HepG2 (cell line): ENCODE measurements at regions not wholly inside any gene's neighbourhood (a gene's known extent, or its start where the extent isn't known, plus 50 kb on each side); places are given as distances from the start of the nearest gene placed in this dataset.

Source experiments
- KLF9 ChIP-seq: IDR thresholded peaks from 2 replicates; pipeline ENCODE4 v1.6.1; 2016; ENCODE audit warnings: low read depth
- MIER3 ChIP-seq: IDR thresholded peaks from 2 replicates; pipeline ENCODE4 v1.6.1; 2016; ENCODE audit warnings: missing compliant biosample characterization, borderline replicate concordance
- ZNF224 ChIP-seq: sonication (generic); formaldehyde crosslinking; IDR thresholded peaks from 2 replicates; pipeline ENCODE4 v1.5.0; 2020; ENCODE audit warnings: mild to moderate bottlenecking, missing genetic modification reagents
- ZNF646 ChIP-seq: sonication (generic); formaldehyde crosslinking; IDR thresholded peaks from 2 replicates; pipeline ENCODE4 v1.9.0; 2021; ENCODE audit warnings: mild to moderate bottlenecking, missing genetic modification reagents
- ZNF841 ChIP-seq: sonication (generic); formaldehyde crosslinking; IDR thresholded peaks from 2 replicates; pipeline ENCODE4 v1.8.1; 2023; ENCODE audit warnings: missing genetic modification reagents, borderline replicate concordance
- TF ChIP-seq, protein P1 (sequence below): sonication (generic); formaldehyde crosslinking; IDR thresholded peaks from 2 replicates; pipeline ENCODE4 v1.5.1; 2020; ENCODE audit warnings: mild to moderate bottlenecking, missing genetic modification reagents, borderline replicate concordance

- TF ChIP-seq ZNF646 (CRISPR knock-in tag) (no peak), KLF9 (CRISPR knock-in tag) (no peak), MIER3 (CRISPR knock-in tag) (no peak), ZNF224 (CRISPR knock-in tag) (no peak), ZNF841 (CRISPR knock-in tag) (no peak)
- TF ChIP-seq, protein P1, sequence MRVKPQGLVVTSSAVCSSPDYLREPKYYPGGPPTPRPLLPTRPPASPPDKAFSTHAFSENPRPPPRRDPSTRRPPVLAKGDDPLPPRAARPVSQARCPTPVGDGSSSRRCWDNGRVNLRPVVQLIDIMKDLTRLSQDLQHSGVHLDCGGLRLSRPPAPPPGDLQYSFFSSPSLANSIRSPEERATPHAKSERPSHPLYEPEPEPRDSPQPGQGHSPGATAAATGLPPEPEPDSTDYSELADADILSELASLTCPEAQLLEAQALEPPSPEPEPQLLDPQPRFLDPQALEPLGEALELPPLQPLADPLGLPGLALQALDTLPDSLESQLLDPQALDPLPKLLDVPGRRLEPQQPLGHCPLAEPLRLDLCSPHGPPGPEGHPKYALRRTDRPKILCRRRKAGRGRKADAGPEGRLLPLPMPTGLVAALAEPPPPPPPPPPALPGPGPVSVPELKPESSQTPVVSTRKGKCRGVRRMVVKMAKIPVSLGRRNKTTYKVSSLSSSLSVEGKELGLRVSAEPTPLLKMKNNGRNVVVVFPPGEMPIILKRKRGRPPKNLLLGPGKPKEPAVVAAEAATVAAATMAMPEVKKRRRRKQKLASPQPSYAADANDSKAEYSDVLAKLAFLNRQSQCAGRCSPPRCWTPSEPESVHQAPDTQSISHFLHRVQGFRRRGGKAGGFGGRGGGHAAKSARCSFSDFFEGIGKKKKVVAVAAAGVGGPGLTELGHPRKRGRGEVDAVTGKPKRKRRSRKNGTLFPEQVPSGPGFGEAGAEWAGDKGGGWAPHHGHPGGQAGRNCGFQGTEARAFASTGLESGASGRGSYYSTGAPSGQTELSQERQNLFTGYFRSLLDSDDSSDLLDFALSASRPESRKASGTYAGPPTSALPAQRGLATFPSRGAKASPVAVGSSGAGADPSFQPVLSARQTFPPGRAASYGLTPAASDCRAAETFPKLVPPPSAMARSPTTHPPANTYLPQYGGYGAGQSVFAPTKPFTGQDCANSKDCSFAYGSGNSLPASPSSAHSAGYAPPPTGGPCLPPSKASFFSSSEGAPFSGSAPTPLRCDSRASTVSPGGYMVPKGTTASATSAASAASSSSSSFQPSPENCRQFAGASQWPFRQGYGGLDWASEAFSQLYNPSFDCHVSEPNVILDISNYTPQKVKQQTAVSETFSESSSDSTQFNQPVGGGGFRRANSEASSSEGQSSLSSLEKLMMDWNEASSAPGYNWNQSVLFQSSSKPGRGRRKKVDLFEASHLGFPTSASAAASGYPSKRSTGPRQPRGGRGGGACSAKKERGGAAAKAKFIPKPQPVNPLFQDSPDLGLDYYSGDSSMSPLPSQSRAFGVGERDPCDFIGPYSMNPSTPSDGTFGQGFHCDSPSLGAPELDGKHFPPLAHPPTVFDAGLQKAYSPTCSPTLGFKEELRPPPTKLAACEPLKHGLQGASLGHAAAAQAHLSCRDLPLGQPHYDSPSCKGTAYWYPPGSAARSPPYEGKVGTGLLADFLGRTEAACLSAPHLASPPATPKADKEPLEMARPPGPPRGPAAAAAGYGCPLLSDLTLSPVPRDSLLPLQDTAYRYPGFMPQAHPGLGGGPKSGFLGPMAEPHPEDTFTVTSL: no peak
Measured at GRCh38 chr2:163338270-163338669, 397.5 kb downstream of the FIGN start (continued).
